ENCODE measurements at regions not wholly inside any gene's neighbourhood (a gene's known extent, or its start where the extent isn't known, plus 50 kb on each side); places are given as distances from the start of the nearest gene placed in this dataset.

DNA sequence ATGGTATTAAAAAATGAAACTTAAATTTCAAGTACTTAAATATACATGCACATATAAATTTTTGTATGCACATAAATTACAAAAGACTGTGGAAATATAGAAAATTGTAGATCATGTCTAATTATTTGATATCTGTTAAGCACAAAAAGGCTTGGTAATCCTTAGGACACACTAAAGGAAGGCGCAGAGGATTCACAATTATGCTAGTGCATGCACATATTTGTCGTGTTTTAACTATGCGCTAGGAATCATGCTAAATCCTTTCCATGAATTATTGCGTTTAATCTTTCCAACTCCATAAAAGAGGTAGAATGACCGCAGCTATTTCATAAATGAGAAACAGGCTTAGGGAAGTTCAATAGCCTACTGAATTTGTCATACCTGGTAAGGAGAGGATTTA, 244.1 kb upstream of the ITGA1 start:
- Histone ChIP-seq H3K36me3 (ENCODE audit: control insufficient read depth, insufficient read depth, low read length) (no peaks in the 10 kb centered on the region), H3K27me3 (ENCODE audit: control insufficient read depth, insufficient read depth, low read length, poor library complexity, severe bottlenecking) (no peaks in the 10 kb centered on the region), H3K4me1 (ENCODE audit: control insufficient read depth, insufficient read depth, low read length) (no peaks in the 10 kb centered on the region), H3K9ac (ENCODE audit: extremely low read depth, low read length, poor library complexity, severe bottlenecking) (no peak overlapping the region), H3K27ac (ENCODE audit: low read depth, low read length) (no peak overlapping the region), H3K9me3 (ENCODE audit: control insufficient read depth, low read length) (no peaks in the 10 kb centered on the region), H3K4me3 (ENCODE audit: low read length) (no peak overlapping the region)
- TF ChIP-seq, protein P1, sequence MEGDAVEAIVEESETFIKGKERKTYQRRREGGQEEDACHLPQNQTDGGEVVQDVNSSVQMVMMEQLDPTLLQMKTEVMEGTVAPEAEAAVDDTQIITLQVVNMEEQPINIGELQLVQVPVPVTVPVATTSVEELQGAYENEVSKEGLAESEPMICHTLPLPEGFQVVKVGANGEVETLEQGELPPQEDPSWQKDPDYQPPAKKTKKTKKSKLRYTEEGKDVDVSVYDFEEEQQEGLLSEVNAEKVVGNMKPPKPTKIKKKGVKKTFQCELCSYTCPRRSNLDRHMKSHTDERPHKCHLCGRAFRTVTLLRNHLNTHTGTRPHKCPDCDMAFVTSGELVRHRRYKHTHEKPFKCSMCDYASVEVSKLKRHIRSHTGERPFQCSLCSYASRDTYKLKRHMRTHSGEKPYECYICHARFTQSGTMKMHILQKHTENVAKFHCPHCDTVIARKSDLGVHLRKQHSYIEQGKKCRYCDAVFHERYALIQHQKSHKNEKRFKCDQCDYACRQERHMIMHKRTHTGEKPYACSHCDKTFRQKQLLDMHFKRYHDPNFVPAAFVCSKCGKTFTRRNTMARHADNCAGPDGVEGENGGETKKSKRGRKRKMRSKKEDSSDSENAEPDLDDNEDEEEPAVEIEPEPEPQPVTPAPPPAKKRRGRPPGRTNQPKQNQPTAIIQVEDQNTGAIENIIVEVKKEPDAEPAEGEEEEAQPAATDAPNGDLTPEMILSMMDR (conservative IDR thresholded peaks at IDR 0.05), result no peak
- Mint-ChIP-seq H3K4me1 (no peaks in the 10 kb centered on the region), H3K4me3 (no peak overlapping the region), H3K36me3 (ENCODE audit: low read depth) (no peaks in the 10 kb centered on the region), H3K9me3 (peaks cover 3% of the 10 kb centered on the region), H3K27me3 (ENCODE audit: insufficient read depth) (no peaks in the 10 kb centered on the region), H3K27ac (no peak overlapping the region)
- no peak for DNase-seq
- 93 to 96% methylated on average over 4 to 5 of the region's 5 CpGs for WGBS, 2 experiments (ENCODE audit: insufficient coverage in 1 of 2, insufficient read length in 1 of 2)

DNA sequence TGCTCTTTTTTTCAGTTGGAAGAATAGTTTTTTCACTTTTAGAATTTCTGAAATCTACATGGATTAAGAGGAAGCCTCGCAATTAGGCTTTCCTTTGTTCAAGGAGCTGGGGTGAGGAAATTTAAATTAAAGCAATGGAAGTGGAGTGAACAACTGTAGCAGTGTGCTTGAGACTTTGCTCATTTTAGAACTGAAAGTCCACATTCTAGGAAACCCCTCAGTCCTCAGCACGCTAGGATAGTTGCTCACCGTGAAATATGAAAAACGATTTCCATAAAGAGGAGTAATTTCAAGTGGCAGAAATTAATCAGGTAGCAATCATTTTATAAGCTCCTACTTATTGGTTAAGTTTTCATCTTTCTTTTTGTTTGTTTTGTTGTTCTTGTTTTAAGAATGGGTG, 243.0 kb upstream of the ITGA1 start:
- no peaks in the 10 kb centered on the region for H3K36me3 ChIP-seq (ENCODE audit: control insufficient read depth, insufficient read depth, low read length)
- H3K4me3 ChIP-seq (ENCODE audit: low read length), result no peak overlapping the region
- Mint-ChIP-seq H3K27ac (no peak overlapping the region), H3K4me1 (no peaks in the 10 kb centered on the region), H3K4me3 (no peak overlapping the region), H3K27me3 (ENCODE audit: insufficient read depth) (no peaks in the 10 kb centered on the region), H3K9me3 (peaks cover 3% of the 10 kb centered on the region), H3K36me3 (ENCODE audit: low read depth) (no peaks in the 10 kb centered on the region)
- DNase-seq, result no peak
- H3K9me3 ChIP-seq (ENCODE audit: control insufficient read depth, low read length), result no peaks in the 10 kb centered on the region
- 88 to 100% methylated on average over 2 to 4 of the region's 4 CpGs for WGBS, 2 experiments (ENCODE audit: insufficient coverage in 1 of 2, insufficient read length in 1 of 2)
- no peaks in the 10 kb centered on the region for H3K4me1 ChIP-seq (ENCODE audit: control insufficient read depth, insufficient read depth, low read length)
- H3K27ac ChIP-seq (ENCODE audit: low read depth, low read length), result no peak overlapping the region
- no peaks in the 10 kb centered on the region for H3K27me3 ChIP-seq (ENCODE audit: control insufficient read depth, insufficient read depth, low read length, poor library complexity, severe bottlenecking)
- no peak overlapping the region for H3K9ac ChIP-seq (ENCODE audit: extremely low read depth, low read length, poor library complexity, severe bottlenecking)
- TF ChIP-seq, protein P1 (conservative IDR thresholded peaks at IDR 0.05), result no peak

- Mint-ChIP-seq H3K36me3 (ENCODE audit: low read depth) (no peaks in the 10 kb centered on the region), H3K4me1 (peaks cover 2% of the 10 kb centered on the region), H3K9me3 (no peaks in the 10 kb centered on the region), H3K27ac (no peak overlapping the region), H3K4me3 (no peak overlapping the region), H3K27me3 (ENCODE audit: insufficient read depth) (no peaks in the 10 kb centered on the region)
- 90 to 93% methylated on average over 2 of the region's 2 CpGs for WGBS, 2 experiments (ENCODE audit: insufficient coverage in 1 of 2, insufficient read length in 1 of 2)
- no peaks in the 10 kb centered on the region for H3K27me3 ChIP-seq (ENCODE audit: control insufficient read depth, insufficient read depth, low read length, poor library complexity, severe bottlenecking)
- no peak overlapping the region for H3K9ac ChIP-seq (ENCODE audit: extremely low read depth, low read length, poor library complexity, severe bottlenecking)
- TF ChIP-seq, protein P1 (conservative IDR thresholded peaks at IDR 0.05), result no peak
- no peaks in the 10 kb centered on the region for H3K9me3 ChIP-seq (ENCODE audit: control insufficient read depth, low read length)
- H3K4me1 ChIP-seq (ENCODE audit: control insufficient read depth, insufficient read depth, low read length), result no peaks in the 10 kb centered on the region
- H3K27ac ChIP-seq (ENCODE audit: low read depth, low read length), result no peak overlapping the region
- no peak for DNase-seq
- no peak overlapping the region for H3K4me3 ChIP-seq (ENCODE audit: low read length)
- no peaks in the 10 kb centered on the region for H3K36me3 ChIP-seq (ENCODE audit: control insufficient read depth, insufficient read depth, low read length)
Observed at GRCh38 chr5:52554293-52554692, 233.4 kb upstream of the ITGA1 start.
